SKM-1 treated with dmso at 0.1 percent for 144 hours (cell line): ENCODE measurements at regions not wholly inside any gene's neighbourhood (a gene's known extent, or its start where the extent isn't known, plus 50 kb on each side); places are given as distances from the start of the nearest gene placed in this dataset.

Experiments
- DNase-seq: peaks from one replicate; lab custom pipeline; 2025; ENCODE audit not compliant: unreplicated experiment; lab: John Stamatoyannopoulos, UW

DNA sequence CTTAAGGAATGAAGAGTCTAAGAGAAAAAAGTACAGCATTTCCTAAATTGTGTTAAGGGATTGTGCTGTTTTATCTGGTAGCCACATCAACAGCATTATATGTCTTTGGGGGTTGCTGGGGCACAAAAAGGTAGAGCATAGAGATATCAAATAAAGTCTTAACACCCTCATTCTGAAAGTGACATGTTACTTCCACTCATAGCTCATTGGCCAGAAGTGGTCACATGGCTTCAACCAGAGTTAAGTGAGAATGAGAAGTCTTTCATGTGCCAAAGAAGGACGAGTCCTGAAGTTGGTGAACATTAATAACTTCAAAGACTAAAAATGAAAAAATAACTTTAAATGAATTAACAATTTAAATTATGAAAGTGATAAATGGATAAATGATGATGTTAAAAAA, 175.7 kb upstream of the ZEB2 start:
- DNase-seq: no peak

DNA sequence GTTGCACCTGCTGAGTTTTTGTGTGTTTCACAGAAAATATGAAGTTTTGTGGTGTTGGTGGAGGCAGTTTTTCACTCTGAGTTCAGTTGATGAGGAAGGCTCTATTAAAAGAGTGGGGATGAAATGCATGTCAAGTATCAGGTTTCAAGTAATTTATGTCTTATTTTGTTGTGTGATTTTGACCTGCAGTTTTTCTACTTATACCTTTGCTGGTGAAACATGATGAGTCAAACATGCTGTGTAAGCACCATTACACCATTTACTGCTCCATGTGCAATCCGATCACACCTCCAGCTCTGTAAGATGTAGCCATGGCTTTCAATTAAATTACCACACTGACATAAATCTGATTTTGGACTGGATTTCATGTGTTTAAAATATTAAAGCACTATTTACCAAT, 174.5 kb upstream of the ZEB2 start:
- no peak for DNase-seq

DNA sequence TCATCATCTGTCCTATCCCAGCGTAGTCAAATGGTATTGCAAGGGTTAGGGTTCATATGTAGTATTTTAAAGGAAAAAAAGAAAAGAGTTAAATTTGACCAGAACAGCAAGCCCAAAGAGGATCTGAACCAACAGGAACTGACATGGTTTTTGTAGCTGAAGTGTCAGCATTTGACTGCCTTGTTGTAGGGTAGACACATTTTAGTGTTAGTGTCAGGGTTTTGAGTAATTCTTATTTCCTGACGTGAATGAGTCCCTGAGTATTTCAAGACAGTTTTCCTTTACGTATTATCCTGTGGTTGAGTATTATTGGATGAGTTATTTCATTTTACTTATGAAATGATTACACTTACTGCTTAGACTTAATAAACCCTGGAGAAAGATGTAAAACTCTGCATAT, 173.3 kb upstream of the ZEB2 start:
- no peak for DNase-seq

DNA sequence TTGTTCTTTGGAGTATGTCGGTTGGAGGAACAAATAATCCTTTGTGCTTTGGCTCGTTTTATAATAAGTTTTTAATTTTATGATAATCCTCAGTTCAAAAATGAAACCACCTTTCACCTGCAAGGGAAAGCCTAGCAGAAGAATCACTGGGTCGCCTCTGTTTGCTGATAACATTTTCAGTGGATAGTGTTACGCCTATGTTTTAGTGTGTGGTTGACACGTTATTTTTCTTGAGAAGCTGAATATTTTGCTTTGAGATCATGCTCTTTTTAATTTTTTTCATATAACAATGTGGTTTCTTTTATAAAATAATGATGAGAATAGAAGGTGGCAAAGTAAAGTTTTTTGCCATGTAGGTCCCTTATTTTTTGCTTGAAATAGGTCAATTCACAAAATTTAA, 172.7 kb upstream of the ZEB2 start:
- no peak for DNase-seq

DNA sequence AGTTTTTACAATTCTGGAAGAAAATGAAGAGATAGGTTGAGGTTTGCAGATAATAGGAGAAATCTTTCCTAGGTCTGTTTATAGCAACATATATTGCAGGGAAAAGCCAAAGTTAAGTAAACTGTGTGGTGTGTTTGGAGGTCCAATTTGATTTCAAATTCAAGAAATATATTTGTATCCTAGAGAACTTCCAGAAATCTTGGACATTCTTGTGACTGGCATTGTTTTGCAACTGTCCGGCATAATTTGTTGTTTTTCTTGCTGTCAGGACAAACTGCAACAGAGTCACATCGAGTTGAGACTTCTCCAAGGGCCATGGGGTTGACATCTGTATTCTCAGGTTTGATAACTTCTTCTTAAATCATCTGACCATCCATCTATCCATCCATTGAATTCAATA, 170.9 kb upstream of the ZEB2 start:
- DNase-seq: no peak

DNA sequence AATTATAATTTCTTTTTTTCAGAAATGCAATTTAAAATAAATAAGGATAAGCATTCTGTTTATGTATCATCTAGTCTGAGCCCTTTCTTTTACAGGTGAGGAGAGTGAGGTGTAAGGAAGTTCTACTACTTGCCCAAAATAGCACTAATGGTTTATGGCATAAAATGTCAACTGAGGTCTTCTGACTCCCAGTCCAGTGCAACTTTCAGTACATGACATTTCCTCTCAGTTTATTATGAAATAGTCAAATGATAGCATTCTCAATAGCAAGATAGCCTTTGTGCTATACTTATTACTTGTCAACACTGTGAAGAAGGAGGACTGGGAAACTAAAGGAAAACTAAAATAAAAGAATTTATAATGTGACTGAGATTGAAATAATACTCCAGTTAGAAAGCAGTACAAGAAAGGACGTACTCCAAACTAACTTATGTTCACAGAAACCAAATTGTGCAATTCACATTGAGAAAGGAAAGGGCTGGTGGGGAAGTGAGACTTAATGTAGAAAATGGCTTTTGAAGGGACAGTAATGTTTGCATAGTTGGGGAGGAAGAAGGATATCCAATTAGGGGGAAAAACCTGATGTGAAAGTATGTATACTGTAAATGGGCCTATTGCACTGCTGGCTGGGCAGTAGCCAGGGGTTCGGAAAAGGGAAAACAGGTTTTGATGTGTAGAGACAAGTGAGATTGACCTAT, 166.7 kb upstream of the ZEB2 start:
- peak; percentile 95 for DNase-seq

DNA sequence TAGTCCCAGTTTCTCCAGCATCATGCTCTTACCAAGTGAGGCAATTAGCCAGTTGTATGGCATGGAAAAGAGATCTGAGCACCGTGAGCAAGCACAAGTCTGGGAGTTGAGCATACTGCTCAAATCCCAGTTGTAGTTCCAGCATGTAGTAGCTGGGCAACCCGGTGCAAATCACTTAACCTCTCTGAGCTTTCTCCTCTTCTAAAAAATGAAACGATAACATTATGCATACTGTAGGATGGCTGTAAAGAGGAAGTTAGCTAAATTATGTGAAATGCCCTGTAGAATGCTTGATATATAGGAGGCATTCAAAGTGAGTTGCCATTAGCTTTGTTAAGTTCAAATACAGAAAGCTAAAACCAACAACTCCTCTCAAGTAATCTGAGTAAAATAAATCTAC, 164.0 kb upstream of the ZEB2 start:
- peak; percentile 17 for DNase-seq

DNA sequence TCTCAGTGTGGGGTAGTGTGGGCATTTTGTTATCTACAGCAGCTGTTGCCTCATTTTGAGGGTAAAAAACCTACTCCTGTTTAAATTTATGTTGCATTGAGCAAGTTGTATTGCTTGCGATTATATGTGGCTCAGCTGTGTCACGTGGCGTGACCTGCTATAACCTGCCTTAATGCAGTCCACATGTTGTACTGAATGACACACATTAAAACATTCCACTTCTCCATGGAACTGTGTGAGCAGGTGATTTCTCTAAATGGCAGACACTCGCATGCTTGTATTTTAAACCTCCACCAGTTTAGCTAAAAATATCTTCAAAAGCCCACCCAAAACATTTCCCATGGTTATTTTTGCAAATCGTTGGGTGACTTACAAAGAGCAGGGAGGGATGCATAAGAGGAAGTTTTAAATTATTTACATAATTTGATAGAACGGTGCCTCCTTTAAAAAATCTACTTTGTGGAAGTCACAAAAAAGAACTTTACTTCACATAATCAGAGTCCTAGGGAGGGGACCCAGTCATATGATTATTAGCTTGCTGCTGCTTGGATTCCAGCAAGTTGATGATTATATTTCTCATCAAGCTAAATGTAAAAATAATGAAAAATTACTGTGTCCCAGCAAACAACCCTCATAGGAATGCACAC, 163.3 kb upstream of the ZEB2 start:
- no peak for DNase-seq

DNA sequence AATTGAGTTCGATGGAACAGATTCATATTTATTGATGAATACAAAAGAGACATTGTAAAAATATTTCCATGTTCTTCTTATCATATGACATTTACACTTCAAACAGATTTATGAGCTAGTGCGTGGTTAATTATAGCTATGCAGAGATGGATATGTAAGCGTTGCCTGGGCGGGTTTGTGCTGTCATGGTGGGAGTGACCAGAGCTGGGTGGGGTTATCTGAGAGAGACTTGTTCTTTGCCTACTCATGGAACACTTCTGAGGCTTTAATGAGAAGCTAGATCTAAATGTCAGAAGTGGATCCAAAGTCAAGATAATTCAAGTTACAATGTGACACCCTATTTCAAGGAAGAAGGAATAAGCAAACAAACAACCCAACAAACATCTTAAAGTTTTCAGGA, 162.3 kb upstream of the ZEB2 start:
- DNase-seq: no peak

DNA sequence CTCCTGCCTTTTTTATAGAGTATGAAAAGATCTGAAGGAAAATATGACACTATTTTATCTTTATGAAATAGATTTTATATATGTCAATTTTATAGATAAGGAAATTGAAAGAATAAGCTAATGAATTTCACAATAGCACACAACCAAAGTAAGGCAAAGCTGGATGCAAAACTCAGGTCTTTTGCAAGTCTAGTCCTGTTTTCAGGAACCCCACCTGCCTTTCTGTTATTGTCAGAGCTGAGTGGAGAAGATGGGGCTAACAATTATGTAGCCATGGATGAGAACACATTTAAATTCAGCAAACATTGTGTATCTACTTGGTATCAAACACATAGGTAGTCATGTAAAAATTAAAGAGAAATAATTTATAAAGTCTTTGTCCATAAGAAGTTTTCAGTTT, 161.5 kb upstream of the ZEB2 start:
- no peak for DNase-seq

DNA sequence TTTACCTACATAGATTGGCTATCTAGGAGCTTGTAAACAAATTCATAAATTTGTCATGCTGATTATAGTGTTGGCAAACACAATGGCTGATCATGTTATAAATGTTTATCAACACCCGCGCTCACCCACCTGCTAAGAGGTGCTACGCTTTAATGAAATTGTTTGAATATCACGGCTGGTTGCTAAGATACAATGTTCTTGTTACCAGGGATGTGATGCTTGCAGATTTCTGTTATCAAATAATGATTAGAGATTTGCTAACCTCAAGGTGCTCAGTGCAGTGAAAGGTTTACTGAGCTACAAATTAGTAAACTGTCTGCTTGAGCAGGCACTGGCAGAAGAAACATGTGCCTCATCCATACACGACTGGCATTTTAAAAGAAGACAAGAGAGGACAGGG, 160.0 kb upstream of the ZEB2 start:
- DNase-seq: no peak

DNA sequence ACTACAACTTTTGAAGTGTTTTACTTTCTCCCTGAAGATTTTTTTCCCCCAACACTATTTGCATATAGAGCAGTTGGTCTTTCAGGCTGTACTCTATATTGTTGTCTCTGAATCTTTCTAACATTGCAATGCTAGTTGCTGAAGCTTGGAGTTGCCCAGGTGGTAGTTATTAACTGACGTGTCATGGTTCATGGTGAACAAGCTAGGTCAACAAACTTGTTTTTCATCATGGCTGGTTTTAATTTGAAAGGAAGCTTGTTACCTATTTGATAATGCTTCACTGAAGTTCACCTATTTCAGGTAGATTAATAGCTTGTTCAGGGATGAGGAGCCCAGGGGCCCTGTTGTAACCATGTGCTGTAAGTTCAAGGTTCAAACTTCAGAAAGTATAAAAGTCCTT, 158.8 kb upstream of the ZEB2 start:
- no peak for DNase-seq

DNA sequence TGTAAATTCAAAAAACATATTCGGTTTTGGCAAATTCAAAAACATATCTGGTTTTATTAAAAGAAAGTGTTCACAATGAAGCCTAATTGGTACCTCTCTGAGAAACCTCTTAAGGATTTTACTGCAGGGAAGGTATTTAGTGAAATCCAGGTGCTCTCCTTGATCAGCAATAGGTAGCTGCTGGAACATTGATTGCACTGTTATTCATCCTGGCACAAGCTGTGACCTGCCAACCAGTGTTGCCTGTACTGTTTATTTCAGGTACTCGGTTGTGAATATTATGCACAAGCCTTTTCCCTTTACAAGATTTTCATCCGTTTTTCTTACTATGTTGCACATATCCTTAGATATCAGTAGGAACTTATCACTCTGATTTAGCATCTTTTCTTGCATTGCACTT, 155.8 kb upstream of the ZEB2 start:
- no peak for DNase-seq

DNA sequence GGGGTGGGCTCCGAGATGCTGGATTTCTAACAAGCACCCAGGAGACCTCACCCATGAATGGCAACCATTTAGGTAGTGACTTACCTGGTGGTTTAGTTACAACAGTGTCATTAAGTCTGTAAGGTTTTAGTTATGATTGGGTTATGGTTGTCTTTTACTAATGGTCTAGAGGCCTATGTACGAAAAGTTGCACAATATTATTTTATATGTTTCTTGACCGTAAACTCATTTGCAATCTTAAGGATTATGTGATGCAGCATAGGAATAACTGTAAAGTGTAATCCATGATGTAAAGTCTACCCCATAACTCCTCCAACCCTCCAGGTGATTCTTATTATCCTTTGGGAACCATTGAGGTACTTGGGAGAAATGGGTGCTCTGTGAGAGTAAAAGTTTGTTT, 155.4 kb upstream of the ZEB2 start:
- no peak for DNase-seq

DNA sequence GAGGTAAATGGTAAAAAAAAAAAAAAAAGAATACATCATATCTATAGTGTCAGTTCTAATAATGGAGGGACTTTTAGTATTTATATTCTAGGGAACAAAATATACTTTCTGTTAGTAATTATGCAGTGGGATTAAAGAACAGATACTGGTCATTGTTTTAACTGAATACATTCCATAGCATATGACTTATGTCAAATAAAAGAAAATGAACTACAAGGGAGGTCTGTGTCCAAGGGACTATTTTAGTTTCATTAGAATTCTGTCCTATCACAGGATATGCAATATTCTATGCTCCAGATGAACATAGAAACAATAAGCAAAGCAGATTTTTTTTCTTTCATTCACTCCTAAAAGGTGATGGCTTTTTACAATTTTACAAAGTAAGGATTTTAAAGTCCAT, 154.2 kb upstream of the ZEB2 start:
- no peak for DNase-seq

DNA sequence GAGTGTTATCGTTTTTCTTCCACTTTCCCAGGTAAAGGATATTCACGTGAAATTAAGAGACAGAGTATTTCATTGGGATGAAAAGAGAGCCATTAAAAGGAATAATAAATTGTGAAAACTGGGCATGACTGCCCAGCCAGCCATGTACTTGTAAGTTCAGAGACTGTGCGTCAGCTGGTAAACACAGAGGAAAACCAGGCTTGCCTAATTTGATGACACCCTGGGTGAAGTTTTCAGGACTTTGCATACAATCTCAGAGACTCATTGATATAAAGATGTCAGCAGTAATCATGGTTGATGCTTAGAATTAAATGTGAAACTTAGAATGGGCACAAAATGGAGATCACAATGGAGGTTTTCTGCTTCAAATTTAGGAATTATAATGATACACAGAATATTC, 153.5 kb upstream of the ZEB2 start:
- no peak for DNase-seq

DNA sequence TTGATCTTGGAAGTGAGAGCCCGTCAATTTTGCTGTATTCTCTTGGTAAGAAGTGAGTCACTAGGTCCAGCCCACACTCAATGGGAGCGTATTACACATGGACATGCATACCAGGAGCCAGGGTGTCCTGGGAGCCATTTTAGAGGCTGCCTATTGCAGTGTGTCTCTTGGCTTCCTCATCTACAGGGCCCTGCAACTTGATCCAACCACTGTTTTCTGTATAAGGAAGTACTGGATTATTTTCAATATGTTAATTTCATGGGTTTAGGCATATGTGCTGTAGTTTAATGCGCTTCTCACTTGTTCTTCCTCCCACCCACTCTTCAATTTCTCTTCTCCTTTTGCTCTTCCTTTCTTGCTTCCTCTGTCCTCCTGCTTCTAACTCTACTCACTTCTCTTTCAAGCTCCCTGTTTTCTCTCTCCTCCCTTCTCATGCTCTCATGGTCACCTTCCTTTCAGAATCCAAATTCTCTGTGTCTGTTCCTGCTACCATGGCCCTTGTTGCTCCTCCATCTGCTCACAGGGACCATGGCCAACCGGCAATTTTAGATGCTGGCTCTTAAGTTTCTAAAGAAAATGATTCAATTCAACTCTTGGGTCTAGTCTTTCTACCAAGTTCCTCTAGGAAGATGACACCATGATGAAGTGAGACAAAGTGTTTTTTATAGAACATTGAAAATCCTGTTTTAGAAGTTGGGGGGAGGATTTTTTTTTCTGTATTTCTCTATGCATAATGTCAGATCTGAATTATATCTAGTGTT, 152.0 kb upstream of the ZEB2 start:
- peak; percentile 59 for DNase-seq

DNA sequence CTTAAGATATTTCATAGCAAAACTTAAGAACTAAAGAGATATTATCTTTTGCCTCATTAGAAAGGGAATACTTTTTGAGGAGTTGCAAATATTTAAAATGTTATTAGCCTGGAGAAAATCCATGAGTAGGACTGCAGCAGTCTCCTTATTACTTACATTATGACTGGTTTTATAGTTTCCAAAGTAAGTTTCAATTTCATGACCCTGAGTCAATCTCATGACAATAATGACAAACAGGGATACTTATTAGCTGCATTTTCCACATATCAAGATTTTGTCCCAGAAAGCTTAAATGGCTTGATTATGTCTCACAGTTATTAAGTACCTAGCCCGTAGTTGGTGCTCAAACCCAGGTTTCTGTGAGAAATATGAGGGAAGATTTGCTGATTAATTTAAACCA, 150.8 kb upstream of the ZEB2 start:
- no peak for DNase-seq

DNA sequence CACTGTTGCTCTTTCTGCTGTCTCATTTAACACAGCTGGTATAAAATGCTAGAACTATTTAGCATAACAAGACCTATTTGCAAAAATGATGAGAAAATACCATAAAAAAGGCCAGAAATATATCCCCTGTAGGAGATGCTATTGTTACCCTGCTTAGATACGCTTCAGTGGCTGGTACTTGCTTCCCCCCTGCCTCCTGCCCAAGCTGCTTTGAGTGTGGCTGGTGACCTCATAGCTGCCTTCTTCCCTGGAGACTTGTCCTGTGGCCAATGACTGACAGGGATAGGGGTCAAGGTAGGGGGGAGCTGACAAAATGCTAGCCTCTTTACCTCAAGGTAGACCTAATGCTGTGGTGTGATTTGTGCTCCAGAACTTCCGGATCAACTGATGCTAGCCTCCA, 150.2 kb upstream of the ZEB2 start:
- no peak for DNase-seq

DNA sequence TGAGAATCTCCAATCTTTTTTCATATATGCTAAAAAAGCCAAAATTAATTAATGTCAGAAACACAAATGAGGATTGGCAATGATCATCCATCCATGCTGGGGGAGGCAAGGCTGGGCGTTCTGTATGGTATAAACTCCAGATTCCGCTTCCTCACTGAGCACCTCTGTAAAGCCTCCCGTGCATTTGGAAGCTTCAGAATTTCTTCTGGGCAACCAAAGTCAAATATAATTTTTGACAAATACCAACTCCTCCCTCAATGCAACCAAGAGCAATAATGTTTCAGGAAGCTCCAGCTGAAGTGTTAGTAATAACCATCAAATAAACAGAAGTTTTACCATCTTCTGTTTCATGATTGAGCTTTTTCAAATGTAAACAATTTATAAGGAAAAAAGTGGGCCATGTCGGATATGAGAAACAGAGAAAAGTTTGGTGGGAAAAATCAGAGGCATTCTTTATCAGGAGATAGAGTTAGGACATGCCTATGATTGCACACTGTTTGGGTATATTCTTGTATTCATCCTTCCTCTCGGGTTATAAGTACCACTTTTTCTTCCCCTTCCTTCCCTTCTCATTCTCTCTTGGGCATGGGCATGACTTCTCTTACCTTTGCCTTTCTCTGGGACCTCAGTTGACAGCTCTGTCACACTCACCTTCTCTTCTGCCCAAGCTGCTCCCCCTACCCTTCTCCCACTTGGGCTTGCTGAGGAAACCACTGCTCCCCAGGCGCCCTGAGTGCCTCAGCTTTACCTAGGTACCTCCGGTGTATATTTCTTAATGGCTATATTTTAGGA, 149.5 kb upstream of the ZEB2 start:
- DNase-seq: no peak

DNA sequence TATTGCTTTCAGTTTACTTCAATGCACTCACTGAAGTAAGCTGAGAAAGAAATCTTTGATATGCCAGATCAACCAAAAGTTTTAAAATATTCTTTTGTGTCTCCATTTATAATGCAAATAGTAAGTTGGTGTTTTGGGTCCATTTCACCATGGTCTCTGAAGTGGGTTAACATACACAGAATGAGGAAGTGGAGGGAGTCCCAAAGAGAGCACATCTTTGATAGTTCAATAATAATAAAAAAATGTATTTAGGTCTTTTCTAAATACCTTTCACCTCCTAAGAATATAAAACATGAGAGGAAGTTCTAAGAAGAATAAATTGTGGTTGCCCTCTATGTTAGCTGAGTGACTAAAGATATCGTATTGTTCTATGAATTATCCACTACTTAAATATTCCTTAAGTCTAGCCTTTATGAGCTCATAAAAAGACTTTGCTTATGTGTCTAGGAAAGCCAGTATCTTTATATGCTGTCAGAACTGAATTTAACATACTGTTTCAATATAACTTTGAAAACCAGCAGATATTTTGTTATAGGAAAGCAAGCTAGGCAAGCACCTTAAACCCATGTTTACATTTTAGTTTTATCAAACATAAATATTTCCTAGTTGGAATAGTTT, 148.7 kb upstream of the ZEB2 start:
- no peak for DNase-seq
